DOHH2 (cell line): ENCODE measurements at regions not wholly inside any gene's neighbourhood (a gene's known extent, or its start where the extent isn't known, plus 50 kb on each side); places are given as distances from the start of the nearest gene placed in this dataset.

Experiments used
- CTCF ChIP-seq: fragments of 200-600 bp; sonication (generic); IDR thresholded peaks from one replicate; pipeline ENCODE4 v1.5.1; 2014; ENCODE audit warnings: antibody characterized with exemption, mild to moderate bottlenecking, low read depth, low read length; ENCODE audit not compliant: poor library complexity, severe bottlenecking
- EZH2phosphoT487 ChIP-seq: fragments of 200-600 bp; sonication (generic); IDR thresholded peaks from 2 replicates; pipeline ENCODE4 v1.6.1; 2017; ENCODE audit warnings: borderline replicate concordance, mild to moderate bottlenecking, antibody characterized with exemption, low read length, moderate library complexity, mixed read lengths

DNA sequence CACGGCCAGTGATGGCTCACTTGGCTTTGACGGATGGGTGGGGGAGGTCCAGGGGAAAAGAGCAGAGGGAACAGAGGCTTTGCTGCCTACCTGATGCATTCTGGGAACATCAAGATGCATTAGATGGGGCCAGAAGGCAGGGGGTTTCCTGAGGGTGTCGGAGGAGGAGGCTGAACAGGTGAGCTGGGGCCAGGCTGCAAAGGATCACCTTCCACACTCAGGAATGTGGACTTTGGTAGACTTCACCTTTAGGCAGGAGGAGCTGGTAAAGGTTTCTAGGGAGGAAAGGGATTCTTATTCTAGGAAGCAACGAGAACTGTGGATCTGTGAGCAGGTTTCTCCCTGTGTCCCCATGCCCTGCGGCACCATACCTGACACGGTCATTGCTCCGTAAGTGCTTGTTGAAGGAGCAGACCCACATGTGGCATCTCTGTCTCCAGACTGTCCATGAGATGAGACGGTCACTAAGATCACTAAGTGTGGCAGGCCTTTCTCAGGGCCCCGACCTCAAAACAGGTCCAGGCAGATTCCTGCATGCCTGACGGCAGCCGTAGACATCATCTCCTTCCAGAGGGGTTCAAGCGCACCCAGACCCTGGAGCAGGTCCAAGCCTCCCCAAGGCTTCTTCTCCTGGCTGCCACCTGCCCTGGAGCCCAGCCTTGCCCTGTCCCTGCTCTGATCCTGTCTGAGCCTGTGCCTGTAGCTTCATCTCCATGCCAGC, 89.1 kb upstream of the SLC25A33 start:
- no peak for TF ChIP-seq EZH2phosphoT487
- no peak for TF ChIP-seq CTCF
